Osteocyte (in vitro differentiated cells): ENCODE measurements at regions not wholly inside any gene's neighbourhood (a gene's known extent, or its start where the extent isn't known, plus 50 kb on each side); places are given as distances from the start of the nearest gene placed in this dataset.
"Not testable (repeated sequence)": the region's sequence is repeated elsewhere in the genome, so short reads cannot be mapped to it uniquely, and the experiment has no call there.

Source experiments
- DNase-seq: peaks from one replicate; pipeline ENCODE4 v3.0.0; 2021; ENCODE audit warnings: mixed read lengths; ENCODE audit not compliant: unreplicated experiment; ENCODE audit errors: extremely low spot score
- H3K27ac Mint-ChIP-seq: one replicate; pipeline ENCODE4 v1.8.0; 2021; ENCODE audit warnings: mild to moderate bottlenecking, mixed read lengths; ENCODE audit not compliant: unreplicated experiment
- H3K27me3 Mint-ChIP-seq: one replicate; pipeline ENCODE4 v1.8.0; 2021; ENCODE audit warnings: mixed read lengths; ENCODE audit not compliant: unreplicated experiment
- H3K36me3 Mint-ChIP-seq: one replicate; pipeline ENCODE4 v1.8.0; 2021; ENCODE audit warnings: mixed read lengths; ENCODE audit not compliant: unreplicated experiment
- H3K4me1 Mint-ChIP-seq: one replicate; pipeline ENCODE4 v1.8.0; 2021; ENCODE audit warnings: mixed read lengths; ENCODE audit not compliant: unreplicated experiment
- H3K4me3 Mint-ChIP-seq: one replicate; pipeline ENCODE4 v1.8.0; 2021; ENCODE audit warnings: mild to moderate bottlenecking, moderate library complexity, mixed read lengths; ENCODE audit not compliant: unreplicated experiment
- H3K9me3 Mint-ChIP-seq: one replicate; pipeline ENCODE4 v1.8.0; 2021; ENCODE audit warnings: mixed read lengths; ENCODE audit not compliant: unreplicated experiment
- TF ChIP-seq, protein P1 (sequence below): fragments of 200-600 bp; sonication (generic); IDR thresholded peaks from 2 replicates; pipeline ENCODE4 v1.5.0; 2021; ENCODE audit warnings: antibody characterized with exemption, mild to moderate bottlenecking, moderate library complexity

GRCh38 chr3:152772674-152773225 lies 62.2 kb upstream of the P2RY1 start:
- Mint-ChIP-seq H3K4me3 (no peak overlapping the region), H3K9me3 (no peaks in the 10 kb centered on the region)
- TF ChIP-seq, protein P1, sequence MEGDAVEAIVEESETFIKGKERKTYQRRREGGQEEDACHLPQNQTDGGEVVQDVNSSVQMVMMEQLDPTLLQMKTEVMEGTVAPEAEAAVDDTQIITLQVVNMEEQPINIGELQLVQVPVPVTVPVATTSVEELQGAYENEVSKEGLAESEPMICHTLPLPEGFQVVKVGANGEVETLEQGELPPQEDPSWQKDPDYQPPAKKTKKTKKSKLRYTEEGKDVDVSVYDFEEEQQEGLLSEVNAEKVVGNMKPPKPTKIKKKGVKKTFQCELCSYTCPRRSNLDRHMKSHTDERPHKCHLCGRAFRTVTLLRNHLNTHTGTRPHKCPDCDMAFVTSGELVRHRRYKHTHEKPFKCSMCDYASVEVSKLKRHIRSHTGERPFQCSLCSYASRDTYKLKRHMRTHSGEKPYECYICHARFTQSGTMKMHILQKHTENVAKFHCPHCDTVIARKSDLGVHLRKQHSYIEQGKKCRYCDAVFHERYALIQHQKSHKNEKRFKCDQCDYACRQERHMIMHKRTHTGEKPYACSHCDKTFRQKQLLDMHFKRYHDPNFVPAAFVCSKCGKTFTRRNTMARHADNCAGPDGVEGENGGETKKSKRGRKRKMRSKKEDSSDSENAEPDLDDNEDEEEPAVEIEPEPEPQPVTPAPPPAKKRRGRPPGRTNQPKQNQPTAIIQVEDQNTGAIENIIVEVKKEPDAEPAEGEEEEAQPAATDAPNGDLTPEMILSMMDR: no peak

DNA sequence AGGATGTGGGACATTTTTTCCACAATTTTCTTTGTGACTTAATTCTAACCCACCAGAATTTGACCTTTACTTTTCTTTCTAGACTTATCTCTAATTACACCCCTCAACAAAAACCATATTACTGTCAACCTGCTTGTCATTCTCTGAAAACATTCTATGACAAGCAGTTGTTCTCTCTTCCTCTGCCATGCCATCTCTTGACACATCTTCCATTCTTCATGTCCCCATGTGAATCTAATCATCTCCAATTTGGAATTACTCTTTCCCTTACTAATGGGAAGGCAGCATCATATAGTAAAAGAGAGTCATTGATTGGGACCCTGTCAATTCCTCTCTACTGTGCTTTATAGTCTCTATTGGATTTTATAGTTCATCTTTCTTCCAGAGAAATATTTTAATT lies 61.3 kb upstream of the P2RY1 start:
- TF ChIP-seq, protein P1: no peak
- Mint-ChIP-seq H3K4me1 (peaks cover 2% of the 10 kb centered on the region), H3K27me3 (no peaks in the 10 kb centered on the region), H3K9me3 (no peaks in the 10 kb centered on the region), H3K36me3 (no peaks in the 10 kb centered on the region), H3K27ac (no peak overlapping the region), H3K4me3 (no peak overlapping the region)
- DNase-seq: no peak

More at GRCh38 chr3:152772674-152773225, 62.2 kb upstream of the P2RY1 start:
- H3K4me1 Mint-ChIP-seq: peaks cover 2% of the 10 kb centered on the region
- H3K27me3 Mint-ChIP-seq: no peaks in the 10 kb centered on the region
- H3K36me3 Mint-ChIP-seq: no peaks in the 10 kb centered on the region
- no peak overlapping the region for H3K27ac Mint-ChIP-seq
- no peak for DNase-seq

DNA sequence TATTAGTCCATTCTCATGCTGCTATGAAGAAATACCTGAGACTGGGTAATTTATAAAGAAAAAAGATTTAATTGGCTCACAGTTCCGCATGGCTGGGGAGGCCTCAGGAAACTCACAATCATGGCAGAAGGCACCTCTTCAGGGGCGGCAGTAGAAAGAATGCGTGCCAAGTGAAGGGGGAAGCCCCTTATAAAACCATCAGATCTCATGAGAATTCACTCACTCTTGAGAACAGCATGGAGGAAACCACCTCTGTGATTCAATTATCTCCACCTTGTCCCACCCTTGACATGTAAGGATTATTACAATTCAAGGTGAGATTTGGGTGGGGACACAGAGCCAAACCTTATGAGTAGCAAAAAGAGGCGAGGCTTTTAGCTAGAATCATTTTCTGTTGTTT lies 60.7 kb upstream of the P2RY1 start:
- not testable (repeated sequence) for H3K27me3 Mint-ChIP-seq, H3K36me3 Mint-ChIP-seq, H3K4me1 Mint-ChIP-seq, DNase-seq, H3K9me3 Mint-ChIP-seq, H3K4me3 Mint-ChIP-seq, H3K27ac Mint-ChIP-seq

GRCh38 chr3:152778022-152778421 lies 56.9 kb upstream of the P2RY1 start:
- Mint-ChIP-seq H3K27me3 (no peaks in the 10 kb centered on the region), H3K9me3 (no peaks in the 10 kb centered on the region), H3K4me1 (peaks cover 12% of the 10 kb centered on the region), H3K36me3 (no peaks in the 10 kb centered on the region), H3K27ac (no peak overlapping the region), H3K4me3 (no peak overlapping the region)
- TF ChIP-seq, protein P1: no peak
- DNase-seq: no peak

DNA sequence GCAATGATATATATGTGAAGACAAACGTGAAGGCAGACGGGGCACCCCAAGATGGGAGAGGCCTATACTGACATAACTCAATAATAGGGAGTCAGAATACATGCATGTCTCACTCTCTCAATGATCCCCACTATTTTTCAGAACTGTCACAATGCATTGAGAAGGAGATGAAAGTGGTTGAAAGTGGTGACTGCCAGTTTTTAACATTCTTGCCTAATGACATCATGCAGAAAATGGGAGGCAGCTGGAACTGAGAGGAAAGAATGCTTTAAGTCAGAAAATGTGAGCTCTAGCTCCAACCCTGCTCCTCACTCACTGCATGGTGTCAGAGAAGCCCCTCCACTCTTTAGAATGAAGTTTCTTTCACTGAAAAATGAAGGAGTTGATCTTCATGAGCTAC lies 55.3 kb upstream of the P2RY1 start:
- Mint-ChIP-seq H3K4me1 (peaks cover 12% of the 10 kb centered on the region), H3K36me3 (no peaks in the 10 kb centered on the region), H3K27me3 (no peaks in the 10 kb centered on the region), H3K4me3 (no peak overlapping the region), H3K27ac (peak overlapping the region; percentile 9), H3K9me3 (no peaks in the 10 kb centered on the region)
- TF ChIP-seq, protein P1: no peak
- DNase-seq: no peak

GRCh38 chr3:152780553-152780952 lies 54.4 kb upstream of the P2RY1 start:
- H3K27ac Mint-ChIP-seq: no peak overlapping the region
- peaks cover 12% of the 10 kb centered on the region for H3K4me1 Mint-ChIP-seq
- TF ChIP-seq, protein P1: no peak
- no peak overlapping the region for H3K4me3 Mint-ChIP-seq
- no peak for DNase-seq
- H3K9me3 Mint-ChIP-seq: no peaks in the 10 kb centered on the region
- no peaks in the 10 kb centered on the region for H3K36me3 Mint-ChIP-seq
- no peaks in the 10 kb centered on the region for H3K27me3 Mint-ChIP-seq
